ENCODE measurements at regions not wholly inside any gene's neighbourhood (a gene's known extent, or its start where the extent isn't known, plus 50 kb on each side); places are given as distances from the start of the nearest gene placed in this dataset.

GRCh38 chr5:17326600-17327037 lies 109.2 kb downstream of the BASP1 start:
- intact Hi-C loops (cut with DNase I; ENCODE audit: low total_unique reads), result no loop called here
- TF ChIP-seq CTCF (IDR thresholded peaks at IDR 0.05 in 8 of 11, conservative IDR thresholded peaks at IDR 0.05 in 3 of 11) (no peak), POLR2AphosphoS5 (IDR thresholded peaks at IDR 0.05) (no peak), POLR2A (IDR thresholded peaks at IDR 0.05) (no peak)
- Histone ChIP-seq H3K4me3 (no peak overlapping the region), H3K27ac (no peak overlapping the region), H3K9me3 (no peaks in the 10 kb centered on the region), H3K27me3 (replicated peaks in 1 of 7) (no peaks in the 10 kb centered on the region), H3K36me3 (no peaks in the 10 kb centered on the region), H3K4me1 (no peaks in the 10 kb centered on the region)
- 67 to 83% (median 76%) methylated on average over 4 of the region's 4 CpGs for WGBS, 5 donors
- no peak for DNase-seq

GRCh38 chr5:17327048-17327625 lies 109.7 kb downstream of the BASP1 start:
- Histone ChIP-seq H3K36me3 (no peaks in the 10 kb centered on the region), H3K27me3 (replicated peaks in 1 of 7) (no peaks in the 10 kb centered on the region), H3K27ac (no peak overlapping the region), H3K4me1 (no peaks in the 10 kb centered on the region), H3K9me3 (peaks cover 0 to 3% (median 0%) of the 10 kb centered on the region in 8 donors), H3K4me3 (no peak overlapping the region)
- TF ChIP-seq POLR2A (IDR thresholded peaks at IDR 0.05), result no peak
- TF ChIP-seq POLR2AphosphoS5 (IDR thresholded peaks at IDR 0.05), result no peak
- no peak for TF ChIP-seq CTCF (IDR thresholded peaks at IDR 0.05 in 8 of 11, conservative IDR thresholded peaks at IDR 0.05 in 3 of 11)
- 54 to 83% (median 69%) methylated on average over 9 of the region's 9 CpGs for WGBS, 5 donors
- no peak for DNase-seq
- intact Hi-C loops (cut with DNase I; ENCODE audit: low total_unique reads), result no loop called here

GRCh38 chr5:17329571-17329970 lies 112.1 kb downstream of the BASP1 start:
- 90 to 99% (median 95%) methylated on average over 3 of the region's 3 CpGs for WGBS, 5 donors
- no peak for DNase-seq
- H3K4me1 ChIP-seq, result no peaks in the 10 kb centered on the region
- no peaks in the 10 kb centered on the region for H3K27me3 ChIP-seq (replicated peaks in 1 of 7)
- intact Hi-C loops (cut with DNase I; ENCODE audit: low total_unique reads), result no loop called here
- H3K4me3 ChIP-seq, result no peak overlapping the region
- TF ChIP-seq CTCF (IDR thresholded peaks at IDR 0.05 in 8 of 11, conservative IDR thresholded peaks at IDR 0.05 in 3 of 11) (no peak), POLR2AphosphoS5 (IDR thresholded peaks at IDR 0.05) (no peak), POLR2A (IDR thresholded peaks at IDR 0.05) (no peak)
- no peaks in the 10 kb centered on the region for H3K36me3 ChIP-seq
- no peak overlapping the region for H3K27ac ChIP-seq
- H3K9me3 ChIP-seq, result peaks cover 0 to 17% (median 9%) of the 10 kb centered on the region in 8 donors

GRCh38 chr5:17330386-17330785 lies 113.0 kb downstream of the BASP1 start:
- no peaks in the 10 kb centered on the region for H3K4me1 ChIP-seq
- intact Hi-C loops (cut with DNase I; ENCODE audit: low total_unique reads), result no loop called here
- H3K27me3 ChIP-seq (replicated peaks in 1 of 7), result no peaks in the 10 kb centered on the region
- peaks cover 0 to 22% (median 13%) of the 10 kb centered on the region in 8 donors for H3K9me3 ChIP-seq
- 76 to 86% (median 84%) methylated on average over 2 of the region's 2 CpGs for WGBS, 5 donors
- TF ChIP-seq POLR2AphosphoS5 (IDR thresholded peaks at IDR 0.05) (no peak), POLR2A (IDR thresholded peaks at IDR 0.05) (no peak), CTCF (IDR thresholded peaks at IDR 0.05 in 8 of 11, conservative IDR thresholded peaks at IDR 0.05 in 3 of 11) (no peak)
- H3K4me3 ChIP-seq, result no peak overlapping the region
- H3K27ac ChIP-seq, result no peak overlapping the region
- H3K36me3 ChIP-seq, result no peaks in the 10 kb centered on the region
- no peak for DNase-seq
